HG02870 (cell line): ENCODE measurements at regions not wholly inside any gene's neighbourhood (a gene's known extent, or its start where the extent isn't known, plus 50 kb on each side); places are given as distances from the start of the nearest gene placed in this dataset.
"Not testable (repeated sequence)": the region's sequence is repeated elsewhere in the genome, so short reads cannot be mapped to it uniquely, and the experiment has no call there.

Experiments used
- ATAC-seq: cut with Tn5 transposase; IDR thresholded peaks from one replicate; pipeline ENCODE4 v1.9.1; 2021; ENCODE audit warnings: mild to moderate bottlenecking, moderate library complexity; ENCODE audit not compliant: unreplicated experiment

GRCh38 chr5:17079562-17079961, 137.9 kb upstream of the BASP1 start:
- ATAC-seq: no peak

GRCh38 chr5:17080361-17080760, 137.1 kb upstream of the BASP1 start:
- ATAC-seq: no peak

GRCh38 chr5:17081142-17081541, 136.3 kb upstream of the BASP1 start:
- no peak for ATAC-seq

GRCh38 chr5:17083276-17083675, 134.2 kb upstream of the BASP1 start:
- not testable (repeated sequence) for ATAC-seq

- ATAC-seq: no peak
Observed at GRCh38 chr5:17087035-17087434, 130.4 kb upstream of the BASP1 start.

- ATAC-seq: no peak
Observed at GRCh38 chr5:17088051-17088450, 129.4 kb upstream of the BASP1 start.

- ATAC-seq: no peak
Observed at GRCh38 chr5:17089001-17089400, 128.4 kb upstream of the BASP1 start.

GRCh38 chr5:17089690-17090089, 127.7 kb upstream of the BASP1 start:
- no peak for ATAC-seq

GRCh38 chr5:17090839-17091238, 126.6 kb upstream of the BASP1 start:
- no peak for ATAC-seq

- ATAC-seq: no peak
Observed at GRCh38 chr5:17094830-17095229, 122.6 kb upstream of the BASP1 start.

GRCh38 chr5:17096952-17097695, 120.3 kb upstream of the BASP1 start:
- ATAC-seq: no peak

- no peak for ATAC-seq
Observed at GRCh38 chr5:17099946-17100345, 117.5 kb upstream of the BASP1 start.

- ATAC-seq: no peak
Observed at GRCh38 chr5:17103461-17103860, 114.0 kb upstream of the BASP1 start.

- no peak for ATAC-seq
Observed at GRCh38 chr5:17105744-17106418, 111.5 kb upstream of the BASP1 start.

GRCh38 chr5:17106521-17106920, 110.9 kb upstream of the BASP1 start:
- no peak for ATAC-seq

GRCh38 chr5:17112091-17112716, 105.2 kb upstream of the BASP1 start:
- not testable (repeated sequence) for ATAC-seq

- no peak for ATAC-seq
Observed at GRCh38 chr5:17113174-17113958, 104.1 kb upstream of the BASP1 start.

- ATAC-seq: no peak
Observed at GRCh38 chr5:17114233-17114632, 103.2 kb upstream of the BASP1 start.

- ATAC-seq: no peak
Observed at GRCh38 chr5:17114715-17115599, 102.5 kb upstream of the BASP1 start.

- ATAC-seq: no peak
Observed at GRCh38 chr5:17115855-17116254, 101.6 kb upstream of the BASP1 start.
